Coronary artery (tissue), 2 donors: ENCODE measurements at regions not wholly inside any gene's neighbourhood (a gene's known extent, or its start where the extent isn't known, plus 50 kb on each side); places are given as distances from the start of the nearest gene placed in this dataset.
"Not testable (repeated sequence)": the region's sequence is repeated elsewhere in the genome, so short reads cannot be mapped to it uniquely, and the experiment has no call there.

ENCODE experiments used
- DNase-seq: peaks from one replicate; pipeline ENCODE4 v3.0.0-alpha.2; 2017; ENCODE audit warnings: low spot score
- H3K27ac ChIP-seq, 2 donors: fragments of 200-600 bp; sonication (generic); one replicate each; pipeline ENCODE4 v1.5.1; 2016 to 2019
- H3K4me3 ChIP-seq: fragments of 200-600 bp; sonication (generic); 2 replicates; pipeline ENCODE4 v1.5.1; 2016; ENCODE audit warnings: mild to moderate bottlenecking, moderate library complexity
- TF ChIP-seq, protein P1 (sequence below): fragments of 200-600 bp; sonication (generic); IDR thresholded peaks from one replicate; pipeline ENCODE4 v1.5.1; 2019; ENCODE audit warnings: antibody characterized with exemption

DNA sequence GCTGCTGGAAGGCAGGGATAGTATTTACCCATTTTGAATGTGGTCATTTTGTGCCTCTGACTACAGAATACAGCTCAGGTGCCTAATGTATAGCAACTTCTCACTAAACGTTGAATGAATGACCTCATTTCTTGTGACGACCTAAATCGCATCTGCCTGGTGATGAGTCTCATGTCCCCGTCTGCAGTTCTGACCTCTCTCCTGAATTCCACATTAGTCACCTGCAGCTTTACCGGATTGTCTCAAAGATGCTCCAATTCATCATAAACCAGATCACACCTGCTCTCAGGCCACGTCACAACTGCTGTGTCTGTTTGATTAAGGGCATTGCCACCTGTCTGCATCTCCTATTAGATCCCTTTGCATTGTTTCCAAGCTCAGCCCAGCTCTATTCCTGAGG lies 133.6 kb upstream of the MYT1L start:
- TF ChIP-seq, protein P1, sequence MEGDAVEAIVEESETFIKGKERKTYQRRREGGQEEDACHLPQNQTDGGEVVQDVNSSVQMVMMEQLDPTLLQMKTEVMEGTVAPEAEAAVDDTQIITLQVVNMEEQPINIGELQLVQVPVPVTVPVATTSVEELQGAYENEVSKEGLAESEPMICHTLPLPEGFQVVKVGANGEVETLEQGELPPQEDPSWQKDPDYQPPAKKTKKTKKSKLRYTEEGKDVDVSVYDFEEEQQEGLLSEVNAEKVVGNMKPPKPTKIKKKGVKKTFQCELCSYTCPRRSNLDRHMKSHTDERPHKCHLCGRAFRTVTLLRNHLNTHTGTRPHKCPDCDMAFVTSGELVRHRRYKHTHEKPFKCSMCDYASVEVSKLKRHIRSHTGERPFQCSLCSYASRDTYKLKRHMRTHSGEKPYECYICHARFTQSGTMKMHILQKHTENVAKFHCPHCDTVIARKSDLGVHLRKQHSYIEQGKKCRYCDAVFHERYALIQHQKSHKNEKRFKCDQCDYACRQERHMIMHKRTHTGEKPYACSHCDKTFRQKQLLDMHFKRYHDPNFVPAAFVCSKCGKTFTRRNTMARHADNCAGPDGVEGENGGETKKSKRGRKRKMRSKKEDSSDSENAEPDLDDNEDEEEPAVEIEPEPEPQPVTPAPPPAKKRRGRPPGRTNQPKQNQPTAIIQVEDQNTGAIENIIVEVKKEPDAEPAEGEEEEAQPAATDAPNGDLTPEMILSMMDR: no peak
- no peak overlapping the region for H3K27ac ChIP-seq
- no peak for DNase-seq
- no peak overlapping the region for H3K4me3 ChIP-seq

DNA sequence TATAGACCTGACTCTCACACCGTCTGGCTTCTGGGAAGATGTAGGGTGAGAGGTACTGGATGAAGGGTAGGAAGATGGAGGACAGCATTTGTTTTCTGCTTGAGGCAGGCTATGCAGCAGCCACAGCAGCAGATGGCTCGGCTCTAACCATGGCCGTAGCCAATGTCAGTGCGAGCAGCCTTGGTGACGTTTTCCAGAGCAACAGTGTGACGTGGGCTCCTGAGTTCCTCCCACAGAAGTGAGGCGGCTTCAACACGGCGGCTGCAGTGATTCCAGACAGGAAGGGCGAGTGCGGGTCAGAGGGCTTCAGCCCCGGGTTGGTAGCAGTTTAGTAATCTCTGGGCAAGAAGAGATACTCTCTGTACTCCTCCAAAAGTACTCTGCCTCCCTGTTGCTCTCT lies 133.0 kb upstream of the MYT1L start:
- no peak for DNase-seq
- Histone ChIP-seq H3K4me3 (peak overlapping the region; percentile 25), H3K27ac (no peak overlapping the region)
- TF ChIP-seq, protein P1: no peak

DNA sequence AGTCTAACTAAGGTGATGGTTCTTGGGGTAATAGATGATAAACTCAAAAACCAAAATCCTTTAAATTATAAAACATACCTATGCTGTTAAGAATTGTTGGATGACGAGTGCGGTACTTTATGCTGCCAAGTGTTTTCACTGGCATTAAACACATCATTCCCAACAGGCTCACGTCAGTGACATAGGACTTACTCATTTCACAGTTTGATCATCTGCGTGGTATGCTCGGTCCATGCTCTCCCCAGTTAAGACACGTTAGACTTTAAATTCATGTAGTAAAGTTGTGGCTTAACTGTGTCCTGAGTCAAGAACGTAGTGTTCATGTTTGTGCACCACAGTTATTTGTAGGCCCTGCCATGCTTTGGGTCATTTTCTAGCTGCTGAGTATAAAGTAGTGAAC lies 125.6 kb upstream of the MYT1L start:
- TF ChIP-seq, protein P1: no peak
- Histone ChIP-seq H3K4me3 (no peak overlapping the region), H3K27ac (no peak overlapping the region)
- DNase-seq: no peak

DNA sequence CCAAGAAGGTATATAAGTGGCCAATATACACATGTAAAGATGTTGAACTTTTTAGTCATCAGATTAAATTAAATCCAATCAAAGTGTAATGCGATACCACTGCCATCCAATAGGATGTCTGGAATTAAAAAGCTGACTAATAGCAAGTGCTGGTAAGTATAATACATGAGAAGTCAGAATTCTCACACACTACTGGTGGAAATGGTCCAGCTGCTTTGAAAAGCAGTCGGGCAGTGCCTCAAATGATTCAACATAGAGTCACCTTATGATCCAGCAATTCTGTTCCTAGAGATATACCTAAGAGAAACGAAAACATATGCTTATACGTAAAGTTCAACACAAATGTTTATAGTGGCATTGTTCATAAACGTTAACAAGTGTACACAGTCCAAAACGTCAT lies 124.1 kb upstream of the MYT1L start:
- no peak for DNase-seq
- TF ChIP-seq, protein P1: no peak
- Histone ChIP-seq H3K27ac (no peak overlapping the region), H3K4me3 (no peak overlapping the region)

DNA sequence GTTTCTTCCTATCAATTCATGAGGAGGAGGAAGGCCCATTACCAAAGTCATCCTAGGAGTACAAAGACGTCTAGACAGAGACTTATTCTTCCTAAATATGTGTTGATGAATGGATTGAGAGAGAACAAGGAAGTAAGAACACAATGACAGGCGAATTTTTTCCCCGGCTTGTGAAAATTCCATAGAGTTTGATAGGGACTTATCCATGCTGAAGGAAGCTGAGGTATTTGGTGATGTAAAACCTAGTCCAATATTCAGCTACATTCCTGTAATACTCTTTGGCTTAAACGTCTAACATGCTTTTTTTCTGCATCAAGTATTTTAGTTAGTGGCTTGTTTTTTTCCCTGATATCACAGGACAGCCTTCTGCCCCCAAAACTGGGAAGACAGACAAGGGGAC lies 121.9 kb upstream of the MYT1L start:
- H3K4me3 ChIP-seq: no peak overlapping the region
- TF ChIP-seq, protein P1: no peak
- H3K27ac ChIP-seq: no peak overlapping the region
- DNase-seq: no peak

DNA sequence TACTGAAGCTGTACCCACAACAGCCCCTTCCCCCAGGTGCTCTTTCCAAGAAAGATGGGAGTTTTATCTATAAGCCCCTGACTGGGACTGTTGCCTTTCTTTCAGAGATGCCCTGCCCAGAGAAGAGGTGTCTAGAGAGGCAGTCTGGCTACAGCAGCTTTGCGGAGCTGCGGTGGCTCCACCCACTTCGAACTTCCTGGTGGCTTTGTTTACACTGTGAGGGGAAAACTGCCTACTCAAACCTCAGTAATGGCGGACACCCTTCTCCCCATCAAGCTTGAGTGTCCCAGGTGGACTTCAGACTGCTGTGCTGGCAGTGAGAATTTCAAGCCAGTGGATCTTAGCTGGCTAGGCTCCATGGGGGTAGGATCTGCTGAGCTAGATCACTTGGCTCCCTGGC lies 120.2 kb upstream of the MYT1L start:
- DNase-seq, H3K4me3 ChIP-seq, H3K27ac ChIP-seq: not testable (repeated sequence)

DNA sequence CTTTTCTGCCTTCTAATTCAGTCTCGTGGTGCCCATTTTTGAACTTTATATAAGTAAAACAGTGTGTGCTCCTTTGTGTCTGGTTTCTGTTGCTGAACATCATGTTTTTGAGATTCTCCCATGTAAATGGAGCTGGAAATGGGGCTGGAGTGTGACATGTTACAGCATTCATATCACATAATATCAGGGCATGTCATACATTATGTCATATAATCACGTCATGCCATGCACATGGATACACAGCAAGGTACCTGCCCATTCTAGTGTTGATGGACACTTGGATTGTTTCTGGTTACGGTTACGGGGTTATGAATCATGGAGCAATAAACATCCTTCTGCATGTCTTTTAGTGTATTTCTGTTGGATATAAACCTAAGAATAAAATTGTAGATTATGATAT lies 117.1 kb upstream of the MYT1L start:
- Histone ChIP-seq H3K27ac (no peak overlapping the region), H3K4me3 (no peak overlapping the region)
- TF ChIP-seq, protein P1: no peak
- no peak for DNase-seq

DNA sequence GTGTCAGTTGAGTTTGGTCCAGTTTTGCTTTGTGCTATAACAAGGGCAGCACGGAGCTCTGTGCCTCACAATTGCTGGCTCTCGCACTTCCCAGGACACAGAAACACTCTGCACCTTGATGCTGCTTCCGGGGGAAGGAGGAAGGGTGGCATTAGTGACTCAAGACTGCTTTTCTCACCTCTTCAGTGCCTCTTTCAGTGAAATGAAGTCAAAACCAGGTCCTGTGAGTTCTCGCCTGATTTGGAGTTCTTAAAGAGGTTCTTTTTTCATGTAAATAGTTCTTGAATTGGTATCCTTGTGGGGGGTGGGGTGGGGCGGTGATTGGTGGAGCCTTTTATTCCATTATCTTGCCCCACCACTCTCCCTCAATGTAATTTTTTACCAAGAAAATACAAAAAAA lies 91.5 kb upstream of the MYT1L start:
- TF ChIP-seq, protein P1: no peak
- no peak overlapping the region for H3K27ac ChIP-seq
- H3K4me3 ChIP-seq: no peak overlapping the region
- DNase-seq: no peak
